NCI-H1694 (cell line): ENCODE measurements at regions not wholly inside any gene's neighbourhood (a gene's known extent, or its start where the extent isn't known, plus 50 kb on each side); places are given as distances from the start of the nearest gene placed in this dataset.
"Not testable (repeated sequence)": the region's sequence is repeated elsewhere in the genome, so short reads cannot be mapped to it uniquely, and the experiment has no call there.

Source experiments
- DNase-seq: peaks from one replicate; lab custom pipeline; 2025; lab: John Stamatoyannopoulos, UW

- no peak for DNase-seq
Measured at GRCh38 chrX:42290608-42291007, 367.3 kb upstream of the CASK start.

- DNase-seq, result no peak
Measured at GRCh38 chrX:42289492-42290385, 366.4 kb upstream of the CASK start.

- not testable (repeated sequence) for DNase-seq
Measured at GRCh38 chrX:42285681-42286080, 362.3 kb upstream of the CASK start.

GRCh38 chrX:42276982-42277690 lies 353.8 kb upstream of the CASK start:
- no peak for DNase-seq

- DNase-seq, result no peak
Measured at GRCh38 chrX:42274151-42274550, 350.8 kb upstream of the CASK start.

- no peak for DNase-seq
Measured at GRCh38 chrX:42273387-42273786, 350.0 kb upstream of the CASK start.

GRCh38 chrX:42269186-42269585 lies 345.8 kb upstream of the CASK start:
- DNase-seq, result no peak

- no peak for DNase-seq
Measured at GRCh38 chrX:42260854-42261253, 337.5 kb upstream of the CASK start.

- DNase-seq, result no peak
Measured at GRCh38 chrX:42248226-42248625, 324.9 kb upstream of the CASK start.

GRCh38 chrX:42247241-42247640 lies 323.9 kb upstream of the CASK start:
- no peak for DNase-seq

GRCh38 chrX:42246814-42247213 lies 323.5 kb upstream of the CASK start:
- DNase-seq, result no peak

GRCh38 chrX:42242004-42242403 lies 318.6 kb upstream of the CASK start:
- DNase-seq, result no peak

- DNase-seq, result no peak
Measured at GRCh38 chrX:42241421-42241820, 318.1 kb upstream of the CASK start.

- DNase-seq, result no peak
Measured at GRCh38 chrX:42237956-42238355, 314.6 kb upstream of the CASK start.

GRCh38 chrX:42229533-42229932 lies 306.2 kb upstream of the CASK start:
- DNase-seq, result no peak

GRCh38 chrX:42220666-42221065 lies 297.3 kb upstream of the CASK start:
- no peak for DNase-seq

GRCh38 chrX:42220083-42220482 lies 296.7 kb upstream of the CASK start:
- DNase-seq, result no peak

- DNase-seq, result no peak
Measured at GRCh38 chrX:42219231-42219630, 295.9 kb upstream of the CASK start.

GRCh38 chrX:42195506-42195905 lies 272.2 kb upstream of the CASK start:
- DNase-seq, result no peak

- DNase-seq, result no peak
Measured at GRCh38 chrX:42189576-42189975, 266.2 kb upstream of the CASK start.

GRCh38 chrX:42188730-42189129 lies 265.4 kb upstream of the CASK start:
- no peak for DNase-seq

GRCh38 chrX:42176789-42177188 lies 253.4 kb upstream of the CASK start:
- DNase-seq, result no peak

GRCh38 chrX:42175843-42176242 lies 252.5 kb upstream of the CASK start:
- no peak for DNase-seq
